Activated CD8-positive, alpha-beta T cell treated with anti-CD3 and anti-CD28 coated beads, Interleukin-2, amount 10 ng/mL, durations not matched to agents 7 days and 5 days (primary cell): ENCODE measurements at regions not wholly inside any gene's neighbourhood (a gene's known extent, or its start where the extent isn't known, plus 50 kb on each side); places are given as distances from the start of the nearest gene placed in this dataset.

Experiments used
- ATAC-seq: fragments of 150-1000 bp; cut with Tn5 transposase; one replicate; pipeline ENCODE4 v1.10.0; 2021; ENCODE audit warnings: moderate library complexity
- CTCF ChIA-PET: fragments of 350-600 bp; sonication (Branson Sonifier 250); formaldehyde crosslinking; loops from one replicate; lab custom pipeline; 2021; ENCODE audit warnings: antibody characterized with exemption; lab: Charles Lee
- POLR2A ChIA-PET: fragments of 350-600 bp; sonication (Branson Sonifier 250); formaldehyde crosslinking; loops from one replicate; lab custom pipeline; 2021; ENCODE audit warnings: antibody characterized with exemption; lab: Charles Lee
- DNase-seq: peaks from one replicate; pipeline ENCODE4 v3.0.0-alpha.2; 2020
- H3K27ac Mint-ChIP-seq: one replicate; pipeline ENCODE4 v1.8.0; 2021; ENCODE audit warnings: mild to moderate bottlenecking, mixed read lengths
- H3K27me3 Mint-ChIP-seq: one replicate; pipeline ENCODE4 v1.8.0; 2021; ENCODE audit warnings: low read depth, mixed read lengths
- H3K36me3 Mint-ChIP-seq: one replicate; pipeline ENCODE4 v1.8.0; 2021; ENCODE audit warnings: low read depth, mixed read lengths
- H3K4me1 Mint-ChIP-seq: one replicate; pipeline ENCODE4 v1.8.0; 2021; ENCODE audit warnings: low read depth, mixed read lengths
- H3K4me3 Mint-ChIP-seq: one replicate; pipeline ENCODE4 v1.8.0; 2021; ENCODE audit warnings: mild to moderate bottlenecking, mixed read lengths
- H3K9me3 Mint-ChIP-seq: one replicate; pipeline ENCODE4 v1.8.0; 2022; ENCODE audit warnings: mixed read lengths; ENCODE audit not compliant: insufficient read depth

DNA sequence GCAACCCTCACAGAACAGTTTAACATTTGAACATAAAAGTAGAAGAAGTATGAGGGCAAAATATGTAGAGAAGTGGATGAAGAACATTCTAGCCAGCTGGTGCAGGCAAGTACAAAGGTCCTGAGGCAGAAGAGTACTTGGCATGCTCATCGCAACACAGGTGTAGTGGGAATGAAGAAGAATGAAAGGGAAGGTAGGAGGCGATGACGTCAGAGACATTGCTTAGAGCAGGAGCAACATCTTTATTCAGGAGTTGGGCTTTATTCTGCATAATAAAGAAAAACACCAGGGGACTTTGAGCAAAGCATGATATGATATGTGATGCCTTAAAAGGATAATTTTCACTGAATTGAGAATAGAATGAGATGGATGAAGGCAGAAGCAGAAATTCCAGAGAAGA, 570.6 kb upstream of the CDH9 start:
- ChIA-PET POLR2A (no interaction called here), CTCF (no interaction called here)
- H3K36me3 Mint-ChIP-seq = no peaks in the 10 kb centered on the region
- H3K9me3 Mint-ChIP-seq = peaks cover 4% of the 10 kb centered on the region
- no peak for DNase-seq
- no peak overlapping the region for H3K27ac Mint-ChIP-seq
- no peaks in the 10 kb centered on the region for H3K27me3 Mint-ChIP-seq
- no peak for ATAC-seq
- H3K4me3 Mint-ChIP-seq = no peak overlapping the region
- no peaks in the 10 kb centered on the region for H3K4me1 Mint-ChIP-seq

DNA sequence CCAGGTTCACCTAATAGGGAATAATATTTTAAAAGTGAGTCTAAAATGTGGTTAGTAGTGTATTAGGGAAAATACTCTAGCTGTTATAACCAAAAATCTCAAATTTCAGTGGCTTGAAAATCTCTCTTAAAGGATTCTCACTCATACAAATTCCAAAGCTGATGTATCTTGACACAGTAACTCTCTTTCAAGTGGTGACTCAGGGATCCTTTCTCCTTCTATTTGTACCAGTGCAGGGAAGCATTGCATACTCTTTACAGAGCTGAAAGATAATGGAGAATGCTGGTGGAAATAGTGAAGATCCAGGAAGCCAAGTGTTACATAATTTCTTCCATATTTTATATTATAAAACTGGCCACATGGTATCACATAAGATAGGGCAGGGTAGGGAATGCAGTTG, 560.2 kb upstream of the CDH9 start:
- DNase-seq (no peak), ATAC-seq (no peak)
- no peaks in the 10 kb centered on the region for H3K36me3 Mint-ChIP-seq
- H3K4me1 Mint-ChIP-seq = no peaks in the 10 kb centered on the region
- no peak overlapping the region for H3K27ac Mint-ChIP-seq
- POLR2A ChIA-PET = no interaction called here
- H3K4me3 Mint-ChIP-seq = no peak overlapping the region
- H3K27me3 Mint-ChIP-seq = no peaks in the 10 kb centered on the region
- peaks cover 30% of the 10 kb centered on the region for H3K9me3 Mint-ChIP-seq
- CTCF ChIA-PET = no interaction called here

GRCh38 chr5:27594141-27594540, 555.8 kb upstream of the CDH9 start:
- H3K36me3 Mint-ChIP-seq = no peaks in the 10 kb centered on the region
- H3K27ac Mint-ChIP-seq = no peak overlapping the region
- POLR2A ChIA-PET = no interaction called here
- no peak overlapping the region for H3K4me3 Mint-ChIP-seq
- peaks cover 30% of the 10 kb centered on the region for H3K9me3 Mint-ChIP-seq
- no peaks in the 10 kb centered on the region for H3K4me1 Mint-ChIP-seq
- CTCF ChIA-PET = no interaction called here
- no peak for ATAC-seq
- no peak for DNase-seq
- no peaks in the 10 kb centered on the region for H3K27me3 Mint-ChIP-seq

DNA sequence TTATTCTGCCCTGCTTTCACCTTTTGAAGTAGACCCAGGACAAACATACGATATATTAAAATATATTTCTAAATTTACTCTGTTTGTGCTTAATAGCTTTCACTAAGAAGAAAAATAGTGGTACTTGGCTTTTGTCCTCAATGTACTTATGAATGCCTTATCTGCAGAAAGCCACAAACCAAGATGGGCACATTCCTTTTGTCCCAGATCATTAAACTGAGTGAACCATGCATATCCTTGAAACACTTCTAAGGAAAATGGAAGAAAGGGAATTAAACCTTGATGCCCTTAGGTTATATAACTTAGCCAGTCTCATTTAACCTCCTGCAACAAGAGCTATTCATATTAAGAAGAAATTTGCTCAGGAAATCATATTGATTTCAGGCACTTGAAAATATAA, 553.8 kb upstream of the CDH9 start:
- H3K4me1 Mint-ChIP-seq = no peaks in the 10 kb centered on the region
- no peak overlapping the region for H3K27ac Mint-ChIP-seq
- no peaks in the 10 kb centered on the region for H3K27me3 Mint-ChIP-seq
- H3K4me3 Mint-ChIP-seq = no peak overlapping the region
- H3K36me3 Mint-ChIP-seq = no peaks in the 10 kb centered on the region
- ChIA-PET POLR2A (no interaction called here), CTCF (no interaction called here)
- peaks cover 24% of the 10 kb centered on the region for H3K9me3 Mint-ChIP-seq
- DNase-seq = no peak
- no peak for ATAC-seq

DNA sequence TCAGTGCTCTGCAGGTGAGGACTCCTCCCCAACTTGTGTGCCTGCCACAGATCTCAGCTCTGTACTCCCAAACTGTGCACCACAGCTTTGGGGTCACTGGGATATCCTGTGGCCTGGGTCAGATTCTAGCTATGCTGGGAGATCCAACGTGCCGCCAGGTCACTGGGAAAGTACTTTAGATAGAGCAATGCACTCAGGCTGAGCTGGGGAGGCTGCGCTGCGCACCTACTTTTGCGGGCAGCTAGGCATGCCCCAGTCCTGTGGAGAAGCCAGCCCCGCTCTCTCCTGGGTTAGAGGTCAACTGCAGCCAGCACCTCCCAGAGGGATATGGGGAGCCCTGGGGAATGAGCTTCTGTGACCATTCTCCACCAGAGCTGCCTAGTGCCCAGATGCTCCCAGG, 552.1 kb upstream of the CDH9 start:
- no peaks in the 10 kb centered on the region for H3K4me1 Mint-ChIP-seq
- DNase-seq = no peak

DNA sequence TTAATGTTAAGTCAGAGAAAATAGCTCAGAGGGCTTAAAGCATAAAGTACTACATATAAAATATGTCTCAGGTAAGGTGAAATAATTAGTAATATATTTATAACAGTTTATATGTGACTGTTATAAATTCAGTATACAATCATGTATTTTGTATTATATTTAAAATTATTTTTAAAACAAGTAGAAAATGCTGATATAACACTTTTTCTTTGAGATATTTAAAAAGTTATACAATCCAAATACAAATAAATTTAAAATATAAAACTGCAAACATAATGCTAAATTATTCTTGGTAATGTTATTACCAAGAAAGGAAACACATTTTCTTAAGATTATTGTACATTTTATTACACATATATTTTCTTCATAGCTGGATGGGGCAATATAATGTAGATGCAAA, 539.9 kb upstream of the CDH9 start:
- no peaks in the 10 kb centered on the region for H3K36me3 Mint-ChIP-seq
- H3K27ac Mint-ChIP-seq = no peak overlapping the region
- ChIA-PET CTCF (no interaction called here), POLR2A (no interaction called here)
- no peaks in the 10 kb centered on the region for H3K27me3 Mint-ChIP-seq
- H3K9me3 Mint-ChIP-seq = peaks cover 16% of the 10 kb centered on the region
- ATAC-seq (no peak), DNase-seq (no peak)
- no peaks in the 10 kb centered on the region for H3K4me1 Mint-ChIP-seq
- H3K4me3 Mint-ChIP-seq = no peak overlapping the region

More for the DNA sequence above, 552.1 kb upstream of the CDH9 start:
- no peaks in the 10 kb centered on the region for H3K36me3 Mint-ChIP-seq
- ATAC-seq = no peak
- peaks cover 15% of the 10 kb centered on the region for H3K9me3 Mint-ChIP-seq
- no peak overlapping the region for H3K4me3 Mint-ChIP-seq
- H3K27ac Mint-ChIP-seq = no peak overlapping the region
- CTCF ChIA-PET = no interaction called here
- POLR2A ChIA-PET = no interaction called here
- H3K27me3 Mint-ChIP-seq = no peaks in the 10 kb centered on the region

DNA sequence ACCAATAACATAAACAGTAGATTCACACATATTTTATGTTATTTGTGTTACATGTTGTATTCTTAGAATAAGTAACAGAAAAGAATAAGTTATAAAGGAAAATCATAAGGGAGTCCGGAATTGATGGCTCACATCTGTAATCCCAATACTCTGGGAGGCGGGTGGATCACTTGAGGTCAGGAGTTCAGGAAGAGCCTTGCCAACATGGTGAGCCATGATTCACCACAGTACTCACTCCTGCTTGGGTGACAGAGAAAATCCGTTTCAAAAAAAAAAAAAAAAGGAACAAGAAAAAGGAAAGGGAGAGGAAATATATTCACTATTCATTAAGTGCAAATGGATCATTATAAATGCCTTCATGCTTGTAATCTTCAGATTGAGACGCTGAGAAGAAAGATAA, 533.3 kb upstream of the CDH9 start:
- Mint-ChIP-seq H3K27me3 (no peaks in the 10 kb centered on the region), H3K4me1 (no peaks in the 10 kb centered on the region), H3K9me3 (peaks cover 3% of the 10 kb centered on the region), H3K4me3 (no peak overlapping the region), H3K36me3 (no peaks in the 10 kb centered on the region), H3K27ac (no peak overlapping the region)
- DNase-seq = no peak
- no peak for ATAC-seq
- ChIA-PET POLR2A (no interaction called here), CTCF (no interaction called here)

- DNase-seq = no peak
- ChIA-PET POLR2A (no interaction called here), CTCF (no interaction called here)
- no peak for ATAC-seq
- Mint-ChIP-seq H3K36me3 (no peaks in the 10 kb centered on the region), H3K27me3 (no peaks in the 10 kb centered on the region), H3K9me3 (peaks cover 3% of the 10 kb centered on the region), H3K4me3 (no peak overlapping the region), H3K27ac (no peak overlapping the region), H3K4me1 (no peaks in the 10 kb centered on the region)
Measured at GRCh38 chr5:27568811-27569210, 530.4 kb upstream of the CDH9 start.

GRCh38 chr5:27561408-27561807, 523.0 kb upstream of the CDH9 start:
- peaks cover 12% of the 10 kb centered on the region for H3K9me3 Mint-ChIP-seq
- POLR2A ChIA-PET = no interaction called here

GRCh38 chr5:27548484-27548883, 510.1 kb upstream of the CDH9 start:
- H3K27me3 Mint-ChIP-seq = no peaks in the 10 kb centered on the region
- ChIA-PET POLR2A (no interaction called here), CTCF (no interaction called here)
- no peaks in the 10 kb centered on the region for H3K4me1 Mint-ChIP-seq
- DNase-seq = no peak
- H3K9me3 Mint-ChIP-seq = peaks cover 23% of the 10 kb centered on the region
- no peak for ATAC-seq
- H3K4me3 Mint-ChIP-seq = no peak overlapping the region
- no peak overlapping the region for H3K27ac Mint-ChIP-seq
- H3K36me3 Mint-ChIP-seq = no peaks in the 10 kb centered on the region

More at GRCh38 chr5:27561408-27561807, 523.0 kb upstream of the CDH9 start:
- no peaks in the 10 kb centered on the region for H3K36me3 Mint-ChIP-seq
- DNase-seq (no peak), ATAC-seq (no peak)
- no peaks in the 10 kb centered on the region for H3K4me1 Mint-ChIP-seq
- H3K4me3 Mint-ChIP-seq = no peak overlapping the region
- H3K27ac Mint-ChIP-seq = no peak overlapping the region
- H3K27me3 Mint-ChIP-seq = no peaks in the 10 kb centered on the region
- CTCF ChIA-PET = no interaction called here

GRCh38 chr5:27535031-27535557, 496.7 kb upstream of the CDH9 start:
- DNase-seq (no peak), ATAC-seq (no peak)
- no peaks in the 10 kb centered on the region for H3K4me1 Mint-ChIP-seq
- no peak overlapping the region for H3K4me3 Mint-ChIP-seq
- POLR2A ChIA-PET = no interaction called here
- CTCF ChIA-PET = no interaction called here
- no peaks in the 10 kb centered on the region for H3K27me3 Mint-ChIP-seq
- peaks cover 18% of the 10 kb centered on the region for H3K9me3 Mint-ChIP-seq
- H3K27ac Mint-ChIP-seq = no peak overlapping the region
- no peaks in the 10 kb centered on the region for H3K36me3 Mint-ChIP-seq

- no peaks in the 10 kb centered on the region for H3K36me3 Mint-ChIP-seq
- H3K4me3 Mint-ChIP-seq = no peak overlapping the region
- peaks cover 8% of the 10 kb centered on the region for H3K9me3 Mint-ChIP-seq
- H3K4me1 Mint-ChIP-seq = no peaks in the 10 kb centered on the region
- CTCF ChIA-PET = no interaction called here
- H3K27ac Mint-ChIP-seq = no peak overlapping the region
- no peak for DNase-seq
- ATAC-seq = no peak
- POLR2A ChIA-PET = no interaction called here
- H3K27me3 Mint-ChIP-seq = no peaks in the 10 kb centered on the region
Measured at GRCh38 chr5:27532305-27532704, 493.9 kb upstream of the CDH9 start.

GRCh38 chr5:27524515-27524914, 486.1 kb upstream of the CDH9 start:
- ChIA-PET POLR2A (no interaction called here), CTCF (no interaction called here)
- H3K4me1 Mint-ChIP-seq = no peaks in the 10 kb centered on the region
- DNase-seq (no peak), ATAC-seq (no peak)
- no peaks in the 10 kb centered on the region for H3K36me3 Mint-ChIP-seq
- peaks cover 26% of the 10 kb centered on the region for H3K9me3 Mint-ChIP-seq
- H3K27me3 Mint-ChIP-seq = no peaks in the 10 kb centered on the region
- no peak overlapping the region for H3K27ac Mint-ChIP-seq
- no peak overlapping the region for H3K4me3 Mint-ChIP-seq
